ENCODE measurements at regions not wholly inside any gene's neighbourhood (a gene's known extent, or its start where the extent isn't known, plus 50 kb on each side); places are given as distances from the start of the nearest gene placed in this dataset.

- Histone ChIP-seq H3K4me1 (ENCODE audit: control insufficient read depth, insufficient read depth, low read length) (no peaks in the 10 kb centered on the region), H3K27me3 (ENCODE audit: control insufficient read depth, insufficient read depth, low read length) (no peaks in the 10 kb centered on the region), H3K36me3 (ENCODE audit: control insufficient read depth, insufficient read depth, low read length) (no peaks in the 10 kb centered on the region), H3K4me3 (ENCODE audit: low read depth in 2 of 2, low read length in 2 of 2) (no peak overlapping the region), H3K27ac (ENCODE audit: low read length) (no peak overlapping the region), H3K9me3 (ENCODE audit: control insufficient read depth, insufficient read depth, low read depth, low read length) (no peaks in the 10 kb centered on the region)
- TF ChIP-seq, protein P1, sequence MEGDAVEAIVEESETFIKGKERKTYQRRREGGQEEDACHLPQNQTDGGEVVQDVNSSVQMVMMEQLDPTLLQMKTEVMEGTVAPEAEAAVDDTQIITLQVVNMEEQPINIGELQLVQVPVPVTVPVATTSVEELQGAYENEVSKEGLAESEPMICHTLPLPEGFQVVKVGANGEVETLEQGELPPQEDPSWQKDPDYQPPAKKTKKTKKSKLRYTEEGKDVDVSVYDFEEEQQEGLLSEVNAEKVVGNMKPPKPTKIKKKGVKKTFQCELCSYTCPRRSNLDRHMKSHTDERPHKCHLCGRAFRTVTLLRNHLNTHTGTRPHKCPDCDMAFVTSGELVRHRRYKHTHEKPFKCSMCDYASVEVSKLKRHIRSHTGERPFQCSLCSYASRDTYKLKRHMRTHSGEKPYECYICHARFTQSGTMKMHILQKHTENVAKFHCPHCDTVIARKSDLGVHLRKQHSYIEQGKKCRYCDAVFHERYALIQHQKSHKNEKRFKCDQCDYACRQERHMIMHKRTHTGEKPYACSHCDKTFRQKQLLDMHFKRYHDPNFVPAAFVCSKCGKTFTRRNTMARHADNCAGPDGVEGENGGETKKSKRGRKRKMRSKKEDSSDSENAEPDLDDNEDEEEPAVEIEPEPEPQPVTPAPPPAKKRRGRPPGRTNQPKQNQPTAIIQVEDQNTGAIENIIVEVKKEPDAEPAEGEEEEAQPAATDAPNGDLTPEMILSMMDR (IDR thresholded peaks at IDR 0.05) = no peak
- TF ChIP-seq SIN3A (IDR thresholded peaks at IDR 0.05; ENCODE audit: borderline replicate concordance, insufficient read depth, low read depth, low read length) (no peak), TCF7L2 (IDR thresholded peaks at IDR 0.05; ENCODE audit: low read depth, low read length) (no peak), POLR2AphosphoS5 (IDR thresholded peaks at IDR 0.05; ENCODE audit: low read depth, low read length) (no peak)
- TF ChIP-seq, protein P2, sequence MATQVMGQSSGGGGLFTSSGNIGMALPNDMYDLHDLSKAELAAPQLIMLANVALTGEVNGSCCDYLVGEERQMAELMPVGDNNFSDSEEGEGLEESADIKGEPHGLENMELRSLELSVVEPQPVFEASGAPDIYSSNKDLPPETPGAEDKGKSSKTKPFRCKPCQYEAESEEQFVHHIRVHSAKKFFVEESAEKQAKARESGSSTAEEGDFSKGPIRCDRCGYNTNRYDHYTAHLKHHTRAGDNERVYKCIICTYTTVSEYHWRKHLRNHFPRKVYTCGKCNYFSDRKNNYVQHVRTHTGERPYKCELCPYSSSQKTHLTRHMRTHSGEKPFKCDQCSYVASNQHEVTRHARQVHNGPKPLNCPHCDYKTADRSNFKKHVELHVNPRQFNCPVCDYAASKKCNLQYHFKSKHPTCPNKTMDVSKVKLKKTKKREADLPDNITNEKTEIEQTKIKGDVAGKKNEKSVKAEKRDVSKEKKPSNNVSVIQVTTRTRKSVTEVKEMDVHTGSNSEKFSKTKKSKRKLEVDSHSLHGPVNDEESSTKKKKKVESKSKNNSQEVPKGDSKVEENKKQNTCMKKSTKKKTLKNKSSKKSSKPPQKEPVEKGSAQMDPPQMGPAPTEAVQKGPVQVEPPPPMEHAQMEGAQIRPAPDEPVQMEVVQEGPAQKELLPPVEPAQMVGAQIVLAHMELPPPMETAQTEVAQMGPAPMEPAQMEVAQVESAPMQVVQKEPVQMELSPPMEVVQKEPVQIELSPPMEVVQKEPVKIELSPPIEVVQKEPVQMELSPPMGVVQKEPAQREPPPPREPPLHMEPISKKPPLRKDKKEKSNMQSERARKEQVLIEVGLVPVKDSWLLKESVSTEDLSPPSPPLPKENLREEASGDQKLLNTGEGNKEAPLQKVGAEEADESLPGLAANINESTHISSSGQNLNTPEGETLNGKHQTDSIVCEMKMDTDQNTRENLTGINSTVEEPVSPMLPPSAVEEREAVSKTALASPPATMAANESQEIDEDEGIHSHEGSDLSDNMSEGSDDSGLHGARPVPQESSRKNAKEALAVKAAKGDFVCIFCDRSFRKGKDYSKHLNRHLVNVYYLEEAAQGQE (IDR thresholded peaks at IDR 0.05; ENCODE audit: insufficient read depth in 1 of 2, low read depth in 2 of 2, low read length in 1 of 2) = no peak
- ChIA-PET CTCF (no interaction called here), POLR2A (no interaction called here)
- ATAC-seq (no peak), DNase-seq (ENCODE audit: low read depth, low spot score) (no peak)
- intact Hi-C loops (cut with micrococcal nuclease; ENCODE audit: unreplicated experiment) = no loop called here
- BruUV-seq (replicated peaks) = no TSS peak
- in situ Hi-C loops (cut with HindIII; ENCODE audit: low pct_unique_long_range_greater_than_20kb, low sequenced_read_pairs) = no loop called here
Observed at GRCh38 chr2:217304582-217304981, 444.7 kb upstream of the TNP1 start.

DNA sequence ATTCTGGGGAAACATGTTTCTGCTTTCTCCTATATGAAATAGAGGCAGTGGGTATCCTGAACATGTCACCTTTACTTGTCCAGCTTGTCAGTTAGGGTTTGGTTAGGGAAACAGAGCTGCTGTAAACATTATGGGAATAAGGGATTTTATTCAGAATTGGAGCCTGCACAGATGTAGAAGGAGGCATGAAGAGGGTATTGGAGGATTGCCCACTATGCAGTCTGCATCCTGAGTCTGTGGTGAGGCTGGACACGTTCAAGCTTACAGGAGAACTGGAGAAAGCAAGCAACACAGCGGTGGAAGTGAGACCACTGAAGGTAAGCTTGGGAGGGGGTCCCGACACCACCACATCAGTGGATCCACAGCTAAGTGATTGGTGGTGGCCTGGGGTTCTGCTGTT, 443.0 kb upstream of the TNP1 start:
- Histone ChIP-seq H3K36me3 (ENCODE audit: control insufficient read depth, insufficient read depth, low read length) (no peaks in the 10 kb centered on the region), H3K4me1 (ENCODE audit: control insufficient read depth, insufficient read depth, low read length) (no peaks in the 10 kb centered on the region), H3K9me3 (ENCODE audit: control insufficient read depth, insufficient read depth, low read depth, low read length) (no peaks in the 10 kb centered on the region), H3K27ac (ENCODE audit: low read length) (no peak overlapping the region), H3K4me3 (ENCODE audit: low read depth in 2 of 2, low read length in 2 of 2) (no peak overlapping the region), H3K27me3 (ENCODE audit: control insufficient read depth, insufficient read depth, low read length) (no peaks in the 10 kb centered on the region)
- CTCF ChIA-PET = no interaction called here
- in situ Hi-C loops (cut with HindIII; ENCODE audit: low pct_unique_long_range_greater_than_20kb, low sequenced_read_pairs) = no loop called here
- ATAC-seq = no peak
- TF ChIP-seq POLR2AphosphoS5 (IDR thresholded peaks at IDR 0.05; ENCODE audit: low read depth, low read length) = no peak
- no peak for TF ChIP-seq TCF7L2 (IDR thresholded peaks at IDR 0.05; ENCODE audit: low read depth, low read length)
- TF ChIP-seq, protein P2 (IDR thresholded peaks at IDR 0.05; ENCODE audit: insufficient read depth in 1 of 2, low read depth in 2 of 2, low read length in 1 of 2) = no peak
- no peak for TF ChIP-seq SIN3A (IDR thresholded peaks at IDR 0.05; ENCODE audit: borderline replicate concordance, insufficient read depth, low read depth, low read length)
- TF ChIP-seq, protein P1 (IDR thresholded peaks at IDR 0.05) = no peak
- BruUV-seq (replicated peaks) = no TSS peak
- no peak for DNase-seq (ENCODE audit: low read depth, low spot score)
- POLR2A ChIA-PET = no interaction called here
- intact Hi-C loops (cut with micrococcal nuclease; ENCODE audit: unreplicated experiment) = no loop called here

All from Panc1 (cell line).